ENCODE measurements at regions not wholly inside any gene's neighbourhood (a gene's known extent, or its start where the extent isn't known, plus 50 kb on each side); places are given as distances from the start of the nearest gene placed in this dataset.

- DNase-seq (ENCODE audit: low spot score) = peak; percentile 42
Measured at GRCh38 chr4:128386761-128387599, 99.4 kb upstream of the PGRMC2 start.

- DNase-seq (ENCODE audit: low spot score) = no peak
Measured at GRCh38 chr4:128385683-128386304, 98.2 kb upstream of the PGRMC2 start.

GRCh38 chr4:128384765-128385598 is 97.4 kb upstream of the PGRMC2 start:
- DNase-seq (ENCODE audit: low spot score) = no peak

GRCh38 chr4:128384091-128384520 is 96.5 kb upstream of the PGRMC2 start:
- DNase-seq (ENCODE audit: low spot score) = no peak

- no peak for DNase-seq (ENCODE audit: low spot score)
Measured at GRCh38 chr4:128381748-128382559, 94.3 kb upstream of the PGRMC2 start.

GRCh38 chr4:128380306-128380705 is 92.7 kb upstream of the PGRMC2 start:
- no peak for DNase-seq (ENCODE audit: low spot score)

GRCh38 chr4:128379860-128380259 is 92.2 kb upstream of the PGRMC2 start:
- DNase-seq (ENCODE audit: low spot score) = peak; percentile 44

- DNase-seq (ENCODE audit: low spot score) = no peak
Measured at GRCh38 chr4:128378668-128379067, 91.1 kb upstream of the PGRMC2 start.

GRCh38 chr4:128376958-128377357 is 89.3 kb upstream of the PGRMC2 start:
- DNase-seq (ENCODE audit: low spot score) = no peak

- no peak for DNase-seq (ENCODE audit: low spot score)
Measured at GRCh38 chr4:128376303-128376702, 88.7 kb upstream of the PGRMC2 start.

- no peak for DNase-seq (ENCODE audit: low spot score)
Measured at GRCh38 chr4:128373628-128374027, 86.0 kb upstream of the PGRMC2 start.

GRCh38 chr4:128371876-128372275 is 84.3 kb upstream of the PGRMC2 start:
- DNase-seq (ENCODE audit: low spot score) = peak; percentile 46

- no peak for DNase-seq (ENCODE audit: low spot score)
Measured at GRCh38 chr4:128371001-128371777, 83.6 kb upstream of the PGRMC2 start.

GRCh38 chr4:128366212-128366611 is 78.6 kb upstream of the PGRMC2 start:
- DNase-seq (ENCODE audit: low spot score) = no peak

- DNase-seq (ENCODE audit: low spot score) = no peak
Measured at GRCh38 chr4:128364565-128364964, 77.0 kb upstream of the PGRMC2 start.

GRCh38 chr4:128363966-128364365 is 76.4 kb upstream of the PGRMC2 start:
- DNase-seq (ENCODE audit: low spot score) = no peak

GRCh38 chr4:128362760-128363159 is 75.1 kb upstream of the PGRMC2 start:
- no peak for DNase-seq (ENCODE audit: low spot score)

GRCh38 chr4:128359422-128359821 is 71.8 kb upstream of the PGRMC2 start:
- DNase-seq (ENCODE audit: low spot score) = no peak

GRCh38 chr4:128358913-128359279 is 71.3 kb upstream of the PGRMC2 start:
- no peak for DNase-seq (ENCODE audit: low spot score)

- peak; percentile 57 for DNase-seq (ENCODE audit: low spot score)
Measured at GRCh38 chr4:128358231-128358912, 70.8 kb upstream of the PGRMC2 start.
